ENCODE measurements at regions not wholly inside any gene's neighbourhood (a gene's known extent, or its start where the extent isn't known, plus 50 kb on each side); places are given as distances from the start of the nearest gene placed in this dataset.
"Not testable (repeated sequence)": the region's sequence is repeated elsewhere in the genome, so short reads cannot be mapped to it uniquely, and the experiment has no call there.

DNA sequence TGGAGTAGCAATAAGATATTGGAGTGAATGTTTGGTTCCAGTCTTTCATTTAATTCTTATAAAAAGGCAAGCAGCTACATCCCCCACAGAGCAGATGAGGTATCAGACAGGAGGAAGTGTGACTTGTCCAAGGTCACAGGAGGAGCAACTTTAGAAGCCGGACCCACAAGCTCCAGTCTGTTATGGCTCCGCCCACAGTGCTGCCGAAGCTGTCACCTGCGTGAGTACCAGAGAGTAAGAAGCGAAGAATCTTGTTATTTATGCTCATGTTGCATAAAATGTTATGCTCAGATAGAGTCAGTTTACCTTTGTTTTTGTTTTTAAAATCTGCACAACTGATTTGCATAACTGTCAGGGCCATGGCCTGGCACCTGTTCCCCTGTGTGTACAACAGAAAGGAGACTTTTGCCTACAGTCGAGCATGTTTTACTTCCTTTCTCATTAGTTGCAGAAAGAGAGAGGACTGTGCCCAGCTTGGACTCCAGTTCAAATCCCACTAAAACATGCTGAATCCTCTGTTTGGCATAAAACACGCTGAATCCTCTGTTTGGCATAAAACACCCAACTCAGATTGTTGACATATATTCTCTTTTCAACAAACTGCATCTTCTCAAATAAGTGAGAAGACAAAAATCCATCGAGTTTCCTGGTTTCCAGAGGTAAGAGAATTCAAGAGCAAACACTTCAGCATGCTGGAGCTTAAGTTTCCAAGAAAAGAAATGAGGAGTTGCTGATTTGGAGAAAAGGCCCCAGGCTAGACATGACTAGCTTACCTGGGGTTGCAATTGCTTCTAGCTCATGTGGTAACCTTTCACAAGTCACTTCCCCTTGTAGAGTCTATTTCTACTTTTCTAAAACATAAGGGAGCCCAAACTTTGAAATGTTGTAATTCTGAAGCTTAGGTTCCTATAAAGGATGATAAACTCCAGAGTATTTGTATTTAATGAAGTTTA, 409.8 kb upstream of the ZMIZ1 start:
- no peak for DNase-seq

DNA sequence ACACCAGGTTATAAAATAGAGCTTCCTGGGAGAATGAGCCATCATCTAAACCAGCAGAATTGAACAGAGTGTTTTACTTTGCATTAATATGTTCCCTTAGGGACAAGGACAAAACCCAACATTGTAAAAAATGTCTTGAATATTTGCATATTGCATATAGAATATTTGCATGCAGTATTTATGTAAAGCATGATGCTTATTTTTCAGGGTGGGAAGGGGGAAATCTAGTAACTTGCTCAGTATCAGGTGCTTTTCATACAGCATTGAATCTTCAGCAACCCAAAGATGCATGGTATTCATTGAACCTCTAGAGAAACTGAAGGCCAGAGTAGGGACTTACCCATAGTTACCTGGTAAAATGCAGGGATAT, 409.2 kb upstream of the ZMIZ1 start:
- DNase-seq, result no peak

DNA sequence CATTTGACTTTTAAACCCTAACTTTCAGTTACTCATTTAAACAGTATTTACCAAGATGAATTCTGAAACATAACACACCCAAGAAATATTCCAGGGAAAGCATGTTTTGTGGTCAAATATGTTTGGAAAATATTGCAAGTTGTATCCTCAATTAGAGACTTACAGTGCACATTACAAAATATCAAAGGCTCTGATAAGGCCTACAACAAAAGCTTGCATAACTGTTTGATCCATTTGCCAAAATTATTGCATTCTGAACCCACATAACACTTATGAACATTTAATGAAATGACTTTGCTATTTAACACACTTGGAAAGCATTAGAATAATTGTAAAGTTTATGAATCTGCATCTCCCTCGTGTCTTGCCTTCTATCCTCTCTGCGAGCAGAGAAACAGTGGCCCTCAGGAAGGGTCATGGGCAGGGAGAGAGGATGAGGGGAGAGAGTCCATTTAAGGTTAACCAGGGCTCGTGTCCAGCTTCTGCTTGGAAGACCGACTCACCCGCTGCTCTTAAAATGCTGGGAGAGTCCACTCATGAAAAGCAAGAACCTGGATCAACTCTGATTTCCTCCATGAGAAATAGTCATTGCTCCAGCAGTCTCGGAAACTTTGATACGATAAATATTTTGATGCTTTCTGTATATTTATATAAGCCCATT, 408.2 kb upstream of the ZMIZ1 start:
- no peak for DNase-seq

DNA sequence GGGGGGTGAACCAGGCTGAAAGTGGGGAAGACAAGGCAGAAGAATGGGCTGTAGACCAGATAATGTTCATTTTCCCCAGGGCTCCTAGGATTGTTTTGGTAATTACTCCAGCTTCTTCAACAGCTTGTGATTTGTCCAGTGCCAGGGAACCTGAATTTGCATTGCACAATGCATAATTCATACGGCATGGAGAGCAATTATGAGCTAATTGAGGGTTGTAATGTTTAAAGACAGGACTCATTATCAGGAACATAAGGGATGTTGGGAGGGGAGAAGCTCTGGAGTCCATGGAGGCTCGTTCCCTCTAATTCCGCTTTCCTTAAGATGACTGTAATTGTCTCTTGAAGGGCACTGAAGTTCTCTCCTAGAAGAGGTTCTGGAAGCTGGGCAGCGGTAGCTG, 405.0 kb upstream of the ZMIZ1 start:
- DNase-seq, result no peak

DNA sequence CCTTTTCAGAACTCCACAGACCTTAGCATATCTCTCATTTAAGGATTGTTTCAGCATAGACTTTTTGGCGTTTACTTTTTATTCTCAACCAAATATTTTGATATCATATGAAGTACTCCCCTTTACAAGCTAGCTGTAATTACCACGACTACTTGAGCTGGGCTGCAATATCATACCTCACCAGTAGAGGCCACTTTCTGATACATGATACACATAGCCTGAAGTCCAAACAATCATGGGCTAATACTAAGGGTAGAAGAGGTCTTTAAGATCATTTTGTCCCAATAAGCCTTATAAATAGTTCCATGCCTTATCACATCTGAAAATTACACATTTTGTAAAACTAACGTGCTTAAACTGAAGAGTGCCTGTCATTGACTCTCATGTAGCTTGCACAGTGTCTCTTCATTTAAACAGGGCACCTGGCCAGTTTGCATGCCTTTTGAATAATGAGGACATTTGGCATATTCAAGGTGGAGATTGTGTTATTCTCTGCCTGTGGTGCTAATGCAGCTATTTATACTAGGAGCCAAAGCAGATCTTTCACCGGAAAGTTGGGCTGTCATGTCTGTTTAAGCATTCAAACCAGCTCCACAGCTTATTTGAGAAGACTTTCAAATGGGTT, 403.7 kb upstream of the ZMIZ1 start:
- DNase-seq, result no peak

DNA sequence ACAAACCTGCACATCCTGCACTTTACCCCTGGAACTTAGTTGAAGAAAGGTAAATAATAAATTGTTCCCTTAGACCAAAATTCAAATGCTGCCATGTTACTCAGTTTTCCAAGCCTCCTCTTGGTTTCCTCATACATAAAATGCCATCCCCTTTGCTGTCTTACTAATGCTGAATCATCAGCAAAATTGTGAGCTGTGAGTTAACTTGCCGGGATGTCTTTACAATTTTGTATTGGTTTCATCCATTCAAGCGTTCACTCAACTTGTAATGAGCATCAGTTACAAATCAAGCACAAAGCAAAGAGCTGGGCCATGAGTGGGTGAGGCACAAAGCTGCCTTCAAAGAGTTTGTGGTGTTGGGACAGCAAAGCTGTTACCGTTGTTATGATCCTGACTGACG, 395.8 kb upstream of the ZMIZ1 start:
- DNase-seq, result no peak

DNA sequence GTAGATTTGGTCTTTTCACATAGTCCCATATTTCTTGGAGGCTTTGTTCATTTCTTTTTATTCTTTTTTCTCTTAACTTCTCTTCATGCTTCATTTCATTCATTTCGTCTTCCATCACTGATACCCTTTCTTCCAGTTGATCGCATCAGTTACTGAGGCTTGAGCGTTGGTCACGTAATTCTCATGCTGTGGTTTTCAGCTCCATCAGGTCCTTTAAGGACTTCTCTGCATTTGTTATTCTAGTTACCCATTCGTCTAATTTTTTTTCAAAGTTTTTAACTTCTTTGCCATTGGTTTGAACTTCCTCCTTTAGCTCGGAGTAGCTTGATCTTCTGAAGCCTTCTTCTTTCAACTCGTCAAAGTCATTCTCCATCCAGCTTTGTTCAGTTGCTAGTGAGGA, 387.6 kb upstream of the ZMIZ1 start:
- not testable (repeated sequence) for DNase-seq

DNA sequence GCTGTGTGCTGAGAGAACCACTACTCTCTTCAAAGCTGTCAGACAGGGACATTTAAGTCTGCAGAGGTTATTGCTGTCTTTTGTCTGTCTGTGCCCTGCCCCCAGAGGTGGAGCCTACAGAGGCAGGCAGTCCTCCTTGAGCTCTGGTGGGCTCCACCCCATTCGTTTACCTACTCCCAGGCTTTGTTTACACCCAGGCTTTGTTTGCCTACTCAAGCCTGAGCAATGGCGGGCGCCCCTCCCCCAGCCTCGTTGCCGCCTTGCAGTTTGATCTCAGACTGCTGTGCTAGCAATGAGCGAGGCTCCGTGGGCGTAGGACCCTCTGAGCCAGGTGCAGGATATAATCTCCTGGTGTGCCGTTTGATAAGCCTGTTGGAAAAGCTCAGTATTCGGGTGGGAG, 386.8 kb upstream of the ZMIZ1 start:
- not testable (repeated sequence) for DNase-seq

DNA sequence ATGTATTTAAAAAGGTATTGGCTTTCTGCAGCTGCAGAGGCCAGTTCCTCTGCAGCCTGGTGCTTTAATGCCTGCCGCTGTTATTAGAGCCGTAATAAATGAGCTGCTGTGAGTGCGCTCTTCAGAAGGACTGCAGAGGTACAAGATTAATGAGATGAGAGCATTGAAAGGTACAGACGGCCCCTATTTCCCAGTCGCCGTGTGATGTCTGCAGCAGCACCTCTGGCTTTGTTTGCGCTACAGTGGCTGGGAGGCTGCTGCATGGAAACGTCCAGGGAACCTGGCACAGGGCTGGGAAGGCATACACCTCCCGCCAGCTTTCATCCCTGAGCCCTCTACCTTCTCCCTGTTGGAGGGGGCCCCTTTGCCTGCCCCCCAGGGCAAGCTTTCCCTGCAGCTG, 383.8 kb upstream of the ZMIZ1 start:
- no peak for DNase-seq

DNA sequence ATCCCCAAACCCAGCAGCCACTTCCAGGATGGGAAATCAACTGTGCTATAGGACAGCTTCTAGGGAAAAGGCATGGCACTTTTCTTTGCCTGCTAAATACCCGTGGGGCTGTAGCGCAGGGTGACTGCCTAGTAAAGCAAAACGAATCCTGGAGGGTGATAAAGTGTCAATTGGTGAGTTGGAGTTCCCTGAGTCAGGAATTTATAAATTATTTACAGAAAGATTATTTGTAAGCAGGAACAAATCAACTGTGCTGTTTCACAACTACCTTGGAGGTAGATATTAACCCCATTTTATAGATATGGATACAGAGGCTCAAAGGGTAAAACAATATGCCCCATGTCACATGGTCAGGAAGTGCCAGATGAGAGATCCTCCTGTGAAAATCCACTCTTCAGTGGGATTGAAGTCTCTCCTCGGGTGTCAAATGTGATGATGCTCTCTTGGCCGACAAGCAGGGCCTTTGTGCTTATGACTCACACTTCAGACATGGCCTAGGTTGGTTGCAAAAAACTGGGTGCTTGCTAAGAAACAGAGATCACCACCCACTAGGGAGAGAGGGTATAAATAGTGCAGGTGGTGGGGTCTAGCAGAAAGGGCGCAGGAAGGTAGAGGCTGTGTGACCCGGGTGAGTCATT, 383.2 kb upstream of the ZMIZ1 start:
- no peak for DNase-seq

DNA sequence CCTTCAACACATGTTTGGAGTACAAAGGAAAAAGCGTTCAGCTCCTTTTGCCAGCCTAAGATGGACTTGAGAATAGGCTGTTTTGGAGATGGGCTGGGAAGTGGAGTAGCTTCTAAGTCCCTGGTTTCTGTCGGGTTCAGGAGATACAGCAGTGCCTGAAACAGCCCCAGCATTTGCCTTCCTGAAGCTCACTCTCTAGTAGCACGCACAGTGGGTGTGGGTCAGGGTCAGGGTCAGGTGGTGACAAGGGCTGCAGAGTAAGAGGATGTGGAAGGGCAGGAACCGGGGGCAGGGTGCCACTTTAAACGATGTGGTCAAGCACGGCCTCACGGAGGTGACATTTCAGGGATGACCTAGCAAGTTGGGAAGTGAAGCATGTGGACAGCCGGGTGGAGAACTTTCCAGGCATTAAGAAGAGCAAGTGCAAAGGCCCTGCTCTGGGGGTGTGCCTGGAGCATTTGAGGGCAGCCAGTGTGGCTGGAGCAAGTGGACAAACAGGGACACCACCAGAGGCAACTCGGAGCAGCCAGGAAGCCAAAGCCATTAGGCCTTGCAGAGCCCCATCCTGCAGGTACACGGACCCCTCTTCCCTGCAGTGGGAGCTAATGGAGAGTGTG, 382.2 kb upstream of the ZMIZ1 start:
- DNase-seq, result no peak

DNA sequence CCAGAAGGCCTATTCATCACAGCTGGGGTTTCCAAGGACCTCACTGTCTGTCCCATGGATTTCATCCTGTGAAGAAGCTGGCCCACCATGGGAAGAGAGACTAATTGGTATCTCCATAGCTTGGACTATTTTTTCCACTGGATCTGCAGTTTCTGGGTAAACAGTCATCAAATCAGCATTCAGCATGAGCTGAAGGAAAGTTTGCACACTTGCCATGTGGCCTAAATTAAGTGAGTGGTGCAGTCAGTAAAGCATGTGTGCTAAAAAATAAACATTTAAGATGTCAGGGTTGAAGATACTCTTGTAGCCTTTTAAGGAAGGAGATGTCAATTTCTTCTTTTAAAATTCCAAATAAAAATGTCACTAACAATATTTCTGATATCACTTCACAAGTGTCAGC, 381.1 kb upstream of the ZMIZ1 start:
- DNase-seq, result no peak

DNA sequence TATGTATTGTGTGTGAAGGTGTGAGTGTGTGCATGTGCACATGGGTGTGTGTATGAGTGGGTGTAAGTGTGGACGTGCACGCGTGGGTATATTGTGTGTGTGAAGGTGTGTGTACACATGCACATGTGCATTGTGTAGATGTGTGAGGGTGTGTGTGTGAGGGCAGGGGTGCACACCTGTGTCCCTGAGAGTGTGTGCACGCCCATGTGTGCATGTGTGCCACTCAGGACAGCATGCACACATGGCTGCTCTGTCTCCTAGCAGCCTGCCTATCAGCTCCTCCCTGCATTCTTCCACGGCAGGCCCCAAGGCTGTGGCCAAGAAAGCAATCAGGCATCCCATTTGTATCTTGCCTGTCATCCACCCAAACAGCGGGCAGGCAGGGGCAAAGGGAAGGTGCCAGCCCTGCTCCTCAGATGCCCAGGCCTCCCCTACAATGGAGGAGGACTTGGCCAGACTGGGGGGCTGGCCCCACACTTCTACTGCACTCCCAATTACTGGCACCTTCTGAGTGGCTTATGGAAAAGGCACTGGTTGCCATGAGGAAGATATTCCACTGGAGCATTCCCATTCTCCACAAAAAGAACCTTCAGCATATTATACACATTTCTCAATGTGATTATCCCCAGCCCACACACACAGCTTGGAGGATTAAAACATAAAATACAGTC, 380.4 kb upstream of the ZMIZ1 start:
- DNase-seq, result no peak

DNA sequence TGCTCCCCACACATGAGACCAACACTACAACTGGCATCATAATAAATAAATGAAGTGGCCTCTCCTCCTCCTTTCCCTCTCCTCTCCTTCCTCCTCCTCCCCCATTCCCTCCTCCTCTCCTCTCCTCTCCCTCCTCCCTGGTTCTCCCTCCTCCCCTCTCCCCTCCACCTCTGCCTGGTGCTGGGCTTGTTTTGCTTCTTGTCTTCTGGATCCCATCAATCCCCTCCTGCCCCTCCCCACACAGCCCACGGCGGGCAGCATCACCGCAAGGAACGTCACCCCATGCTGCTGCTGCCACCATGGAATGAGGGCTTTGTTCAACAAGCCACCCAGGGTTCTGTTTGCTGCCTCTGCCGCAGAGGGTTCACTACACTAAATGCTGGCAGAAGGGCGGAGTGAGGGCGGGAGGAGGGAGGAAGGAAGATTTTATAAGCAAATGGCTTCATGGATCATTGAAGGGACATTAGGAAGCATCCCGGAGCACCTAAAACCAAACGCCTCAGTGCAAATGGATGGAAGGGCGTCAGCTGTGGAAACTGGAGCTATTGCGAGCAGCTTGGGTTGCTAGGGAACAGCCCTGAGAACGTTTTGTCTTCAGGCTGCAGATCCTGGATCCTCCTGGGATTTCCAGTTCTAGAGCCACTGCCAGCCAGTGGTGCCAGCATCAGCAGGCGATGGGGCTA, 379.7 kb upstream of the ZMIZ1 start:
- no peak for DNase-seq

DNA sequence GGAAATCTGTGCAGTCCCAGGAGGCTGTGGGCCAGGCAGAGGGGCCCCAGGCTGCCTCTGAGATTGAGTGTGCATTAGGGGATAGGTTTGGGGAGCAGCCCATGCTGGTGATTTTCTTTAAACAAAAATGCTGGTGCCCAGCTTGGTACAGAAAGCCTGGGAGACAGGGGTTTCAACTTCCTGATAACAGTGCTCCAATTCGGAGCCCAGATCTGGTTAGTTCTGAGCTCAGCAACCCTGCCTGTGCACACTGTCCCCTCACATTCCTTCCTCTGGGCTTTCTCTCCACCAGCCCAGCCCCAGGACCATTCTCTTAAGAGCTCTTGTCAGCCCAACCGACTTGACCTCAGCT, 379.2 kb upstream of the ZMIZ1 start:
- no peak for DNase-seq

DNA sequence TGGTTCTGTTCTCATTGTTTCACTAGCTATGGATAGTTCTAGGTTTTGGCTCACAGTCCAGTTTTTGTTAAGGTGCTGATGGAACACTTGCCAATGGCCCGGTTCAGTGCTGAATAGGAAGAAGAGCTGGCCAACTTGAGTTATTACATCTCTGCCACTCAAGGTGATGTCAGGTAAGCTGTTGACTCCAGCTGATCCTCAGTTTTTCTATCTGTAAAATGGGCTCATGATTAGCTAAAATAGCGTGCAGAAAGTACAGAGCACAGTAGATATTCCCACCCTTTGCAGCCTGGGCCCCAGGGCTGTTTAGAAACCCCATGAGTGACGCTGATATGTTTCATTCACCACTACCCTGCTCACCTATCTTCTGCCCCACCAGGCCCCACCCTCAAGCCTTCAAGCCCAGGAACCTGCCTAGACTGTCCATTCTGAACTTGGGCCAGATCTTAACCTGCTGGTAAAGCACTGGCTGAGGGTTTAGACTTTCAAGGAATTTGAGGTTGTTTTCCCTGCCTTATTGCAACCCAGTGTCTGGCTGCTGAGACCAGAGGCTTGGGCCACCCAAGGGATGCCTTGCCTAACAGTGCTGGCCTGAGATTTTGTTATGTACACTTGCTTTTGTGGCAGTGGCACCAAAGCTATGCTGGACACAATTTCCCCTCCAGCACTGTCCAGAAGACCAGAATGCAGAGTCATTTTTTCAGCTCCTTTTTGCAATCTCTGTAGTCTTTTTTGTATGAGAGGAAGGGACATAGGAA, 378.2 kb upstream of the ZMIZ1 start:
- no peak for DNase-seq

DNA sequence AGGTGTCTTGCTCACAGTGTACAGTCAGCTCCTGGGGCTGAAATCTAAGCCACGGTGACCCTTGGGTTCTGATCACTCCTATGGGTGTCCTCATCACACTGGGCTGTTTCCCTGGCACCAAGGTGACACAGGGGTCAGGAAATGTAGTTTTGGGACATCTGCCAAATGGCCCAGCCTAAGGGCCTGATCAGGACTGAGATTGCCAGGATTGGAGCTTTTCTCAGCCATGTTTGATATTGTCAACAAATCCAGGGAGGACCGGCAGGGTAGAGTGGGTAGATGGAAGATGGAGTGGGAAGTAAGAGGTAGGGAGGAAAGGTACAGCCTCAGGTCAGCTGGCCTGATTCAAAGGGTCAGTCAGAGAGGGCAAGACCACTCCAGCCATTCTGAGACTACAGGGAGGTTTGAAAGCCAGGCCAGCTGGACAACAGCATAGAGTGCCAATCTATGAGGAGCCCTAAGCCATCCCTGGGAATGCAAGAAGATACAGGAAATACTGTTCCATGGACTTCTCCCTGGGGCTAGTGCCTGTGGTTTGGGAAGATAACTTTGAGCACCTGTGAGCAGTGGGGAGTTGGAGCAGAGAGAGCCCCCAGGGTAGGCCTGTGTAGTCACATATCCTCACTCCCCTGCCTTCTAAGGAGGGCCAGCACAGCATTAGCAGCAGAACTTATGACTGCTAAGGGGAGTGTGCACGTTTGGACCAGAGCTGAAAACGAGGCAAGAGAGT, 377.3 kb upstream of the ZMIZ1 start:
- no peak for DNase-seq

DNA sequence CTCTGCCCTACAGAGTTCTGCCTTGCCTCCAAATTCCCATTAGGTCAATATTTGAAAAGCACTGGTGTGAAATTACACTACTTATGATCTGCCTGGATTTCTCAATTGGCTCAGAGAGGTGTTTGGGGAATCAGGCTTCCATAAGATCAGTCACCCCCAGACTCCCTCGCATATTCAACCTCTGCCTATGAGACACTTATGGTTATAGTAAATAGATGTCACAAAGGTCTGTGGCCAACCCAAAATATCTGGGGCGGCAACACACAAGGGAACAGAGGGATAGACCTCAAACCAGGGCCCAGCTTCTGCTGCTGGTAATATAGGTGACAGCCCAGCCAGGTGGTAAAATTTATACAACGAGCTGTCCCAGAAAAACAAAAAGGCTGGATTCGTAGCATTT, 376.7 kb upstream of the ZMIZ1 start:
- no peak for DNase-seq

DNA sequence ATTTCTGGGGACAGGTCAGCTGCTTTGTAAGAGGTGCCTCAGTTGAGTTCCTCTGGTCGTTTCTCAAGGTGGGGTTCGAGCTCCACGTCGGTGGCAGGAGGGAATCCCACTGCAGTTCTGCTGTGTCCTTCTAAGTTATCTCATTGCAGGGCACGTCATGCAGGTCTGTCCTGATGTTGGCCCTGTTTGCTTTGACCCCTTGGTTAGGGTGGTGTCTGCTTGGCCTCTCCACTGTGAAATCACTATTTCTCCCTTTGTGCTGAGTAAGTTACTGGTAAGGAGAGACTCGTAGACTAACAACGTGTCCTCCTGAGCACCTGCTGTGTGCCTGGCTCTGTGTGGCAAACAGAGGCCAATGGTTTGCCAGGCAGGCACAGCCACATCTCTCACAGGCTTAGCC, 372.9 kb upstream of the ZMIZ1 start:
- no peak for DNase-seq

DNA sequence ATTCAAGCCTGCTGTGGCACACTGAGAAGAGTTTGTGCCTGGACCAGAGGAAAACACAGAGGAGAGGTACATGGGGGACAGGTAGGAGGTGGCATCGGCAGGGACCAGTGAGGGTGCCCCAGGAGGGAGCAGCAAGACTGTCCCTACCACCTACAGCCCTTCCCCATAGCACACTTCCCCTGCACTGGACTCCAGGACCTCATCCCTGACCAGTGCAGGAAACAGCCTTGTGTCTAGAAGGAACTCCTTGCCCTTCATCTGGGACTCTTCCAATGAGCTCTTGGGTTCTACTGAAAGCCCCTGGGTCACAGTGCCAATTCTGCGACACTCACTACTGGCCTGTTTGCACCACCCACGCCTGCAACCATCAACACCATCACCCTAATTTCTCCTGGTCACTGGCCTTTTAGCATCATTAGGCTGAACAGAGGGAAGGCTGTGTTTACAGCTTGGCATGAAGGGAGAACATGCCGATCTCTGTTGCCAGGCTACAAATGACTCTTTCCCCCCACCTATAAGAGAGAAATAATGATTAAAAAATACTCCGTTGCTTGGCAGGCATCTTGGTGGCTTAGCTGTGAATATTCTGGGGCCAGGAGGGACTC, 371.9 kb upstream of the ZMIZ1 start:
- no peak for DNase-seq
